Sigmoid colon (tissue), 6 donors: ENCODE measurements at regions not wholly inside any gene's neighbourhood (a gene's known extent, or its start where the extent isn't known, plus 50 kb on each side); places are given as distances from the start of the nearest gene placed in this dataset.

Experiments
- DNase-seq: peaks from one replicate; pipeline ENCODE4 v3.0.0-alpha.2; 2019
- H3K27ac ChIP-seq, 4 donors: fragments of 200-600 bp; sonication (generic); one replicate each; pipeline ENCODE4 v1.5.1; 2016 to 2019; ENCODE audit warnings: mild to moderate bottlenecking in 1 of 4
- H3K27me3 ChIP-seq, 3 donors: fragments of 200-600 bp; sonication (generic); one replicate each; pipeline ENCODE4 v1.5.1; 2019; ENCODE audit warnings: mild to moderate bottlenecking in 1 of 3
- H3K36me3 ChIP-seq, 4 donors: fragments of 200-600 bp; sonication (generic); one replicate each; pipeline ENCODE4 v1.5.1; 2016 to 2019
- H3K4me1 ChIP-seq, 4 donors: fragments of 200-600 bp; sonication (generic); one replicate each; pipeline ENCODE4 v1.5.1; 2017 to 2019
- H3K4me3 ChIP-seq, 4 donors: fragments of 200-600 bp; sonication (generic); one replicate each; pipeline ENCODE4 v1.5.1; 2017 to 2019; ENCODE audit warnings: mild to moderate bottlenecking in 2 of 4, moderate library complexity in 1 of 4
- H3K9me3 ChIP-seq, 4 donors: fragments of 200-600 bp in 3 of 4; sonication (generic) in 3 of 4; one replicate each; pipeline versions ENCODE4 v1.5.1 to v1.6.1; 2013 to 2019
- CTCF ChIP-seq, 4 experiments: fragments of 450-650 bp in 3 of 4; fragments of 200-600 bp in 1 of 4; IDR thresholded peaks; one replicate each; pipeline ENCODE4 v1.5.1; 2016 to 2019; ENCODE audit warnings: antibody characterized with exemption in 4 of 4, mild to moderate bottlenecking in 3 of 4, moderate library complexity in 2 of 4
- EP300 ChIP-seq, 4 donors: sonication (generic); formaldehyde crosslinking; IDR thresholded peaks; one replicate each; pipeline ENCODE4 v1.6.1; 2017; ENCODE audit warnings: antibody characterized with exemption in 4 of 4
- POLR2A ChIP-seq, 2 donors: fragments of 450-650 bp; IDR thresholded peaks; one replicate each; pipeline ENCODE4 v1.6.1; 2016; ENCODE audit warnings: antibody characterized with exemption in 2 of 2, mild to moderate bottlenecking in 2 of 2, moderate library complexity in 2 of 2
- POLR2AphosphoS5 ChIP-seq, 4 donors: sonication (generic); formaldehyde crosslinking; IDR thresholded peaks; one replicate each; pipeline ENCODE4 v1.6.1; 2017; ENCODE audit warnings: antibody characterized with exemption in 4 of 4
- WGBS, 2 donors: extraction: QIAGEN DNeasy Blood & Tissue Kit; methylation state at CpG; one replicate each; pipeline ENCODE4 v1.1.7; 2013; 5-methylcytosine and 5-hydroxymethylcytosine counted together
- intact Hi-C: fragments of 100-400 bp; cut with DNase I; formaldehyde crosslinking; loops from one replicate; pipeline ENCODE4 v1.15.1; 2023
- donor health status: healthy with polysubstance abuse.
- donor health status: healthy.

GRCh38 chrX:45715748-45716147, 515.1 kb upstream of the DIPK2B start:
- H3K36me3 ChIP-seq, result no peaks in the 10 kb centered on the region
- DNase-seq, result no peak
- no peak for TF ChIP-seq CTCF (IDR thresholded peaks at IDR 0.05)
- no peak for TF ChIP-seq POLR2AphosphoS5 (IDR thresholded peaks at IDR 0.05)
- TF ChIP-seq EP300 (IDR thresholded peaks at IDR 0.05), result no peak
- no peak for TF ChIP-seq POLR2A (IDR thresholded peaks at IDR 0.05)
- no peaks in the 10 kb centered on the region for H3K9me3 ChIP-seq
- no peak overlapping the region for H3K4me3 ChIP-seq
- no peak overlapping the region for H3K27ac ChIP-seq
- H3K4me1 ChIP-seq, result no peaks in the 10 kb centered on the region
- intact Hi-C loops, result no loop called here
- no peaks in the 10 kb centered on the region for H3K27me3 ChIP-seq
- 67 to 84% methylated on average over 1 of the region's 1 CpG for WGBS, 2 donors

GRCh38 chrX:45714866-45715265, 514.2 kb upstream of the DIPK2B start:
- no peak for DNase-seq
- WGBS, 2 donors, result 37 to 39% methylated on average over 3 of the region's 3 CpGs
- H3K36me3 ChIP-seq, result no peaks in the 10 kb centered on the region
- intact Hi-C loops, result no loop called here
- H3K9me3 ChIP-seq, result no peaks in the 10 kb centered on the region
- H3K27me3 ChIP-seq, result no peaks in the 10 kb centered on the region
- TF ChIP-seq POLR2A (IDR thresholded peaks at IDR 0.05) (no peak), POLR2AphosphoS5 (IDR thresholded peaks at IDR 0.05) (no peak), CTCF (IDR thresholded peaks at IDR 0.05) (no peak), EP300 (IDR thresholded peaks at IDR 0.05) (no peak)
- H3K27ac ChIP-seq, result no peak overlapping the region
- no peaks in the 10 kb centered on the region for H3K4me1 ChIP-seq
- no peak overlapping the region for H3K4me3 ChIP-seq

GRCh38 chrX:45712067-45712466, 511.4 kb upstream of the DIPK2B start:
- Histone ChIP-seq H3K27ac (no peak overlapping the region), H3K36me3 (no peaks in the 10 kb centered on the region), H3K4me1 (no peaks in the 10 kb centered on the region), H3K9me3 (no peaks in the 10 kb centered on the region), H3K4me3 (no peak overlapping the region), H3K27me3 (no peaks in the 10 kb centered on the region)
- TF ChIP-seq CTCF (IDR thresholded peaks at IDR 0.05) (no peak), POLR2AphosphoS5 (IDR thresholded peaks at IDR 0.05) (no peak), POLR2A (IDR thresholded peaks at IDR 0.05) (no peak), EP300 (IDR thresholded peaks at IDR 0.05) (no peak)
- no peak for DNase-seq
- intact Hi-C loops, result no loop called here
- 97 to 98% methylated on average over 1 of the region's 1 CpG for WGBS, 2 donors

- H3K27ac ChIP-seq, result no peak overlapping the region
- no peaks in the 10 kb centered on the region for H3K27me3 ChIP-seq
- intact Hi-C loops, result no loop called here
- DNase-seq, result no peak
- H3K9me3 ChIP-seq, result no peaks in the 10 kb centered on the region
- no peaks in the 10 kb centered on the region for H3K36me3 ChIP-seq
- no peak overlapping the region for H3K4me3 ChIP-seq
- TF ChIP-seq POLR2AphosphoS5 (IDR thresholded peaks at IDR 0.05), result no peak
- TF ChIP-seq POLR2A (IDR thresholded peaks at IDR 0.05), result no peak
- no peak for TF ChIP-seq CTCF (IDR thresholded peaks at IDR 0.05)
- no peak for TF ChIP-seq EP300 (IDR thresholded peaks at IDR 0.05)
- WGBS, 2 donors, result 88 to 91% methylated on average over 5 of the region's 5 CpGs
- no peaks in the 10 kb centered on the region for H3K4me1 ChIP-seq
Observed at GRCh38 chrX:45711231-45711630, 510.6 kb upstream of the DIPK2B start.

- WGBS, 2 donors, result 43 to 72% methylated on average over 2 of the region's 2 CpGs
- no peak overlapping the region for H3K4me3 ChIP-seq
- no peak overlapping the region for H3K27ac ChIP-seq
Observed at GRCh38 chrX:45710081-45710801, 509.6 kb upstream of the DIPK2B start.

More at GRCh38 chrX:45710081-45710801, 509.6 kb upstream of the DIPK2B start:
- no peak for TF ChIP-seq CTCF (IDR thresholded peaks at IDR 0.05)
- TF ChIP-seq POLR2A (IDR thresholded peaks at IDR 0.05), result no peak
- no peak for TF ChIP-seq POLR2AphosphoS5 (IDR thresholded peaks at IDR 0.05)
- TF ChIP-seq EP300 (IDR thresholded peaks at IDR 0.05), result no peak
- intact Hi-C loops, result no loop called here
- DNase-seq, result no peak
- no peaks in the 10 kb centered on the region for H3K9me3 ChIP-seq
- H3K27me3 ChIP-seq, result no peaks in the 10 kb centered on the region
- H3K4me1 ChIP-seq, result no peaks in the 10 kb centered on the region
- H3K36me3 ChIP-seq, result no peaks in the 10 kb centered on the region
